HCT116 (cell line): ENCODE measurements at regions not wholly inside any gene's neighbourhood (a gene's known extent, or its start where the extent isn't known, plus 50 kb on each side); places are given as distances from the start of the nearest gene placed in this dataset.

Source experiments
- ATAC-seq: fragments of 200-7000 bp; cut with Tn5 transposase; 2 replicates; pipeline ENCODE4 v1.9.1; 2020; ENCODE audit warnings: mild to moderate bottlenecking, moderate library complexity
- BruUV-seq: library from RNA; stranded (reverse); fragments of 400-500 nt; replicated peaks from 2 replicates; lab custom pipeline; 2021; lab: Mats Ljungman, UMichigan
- CTCF ChIA-PET: fragments of 300-600 bp; sonication (Branson Sonifier 250); formaldehyde crosslinking; loops from one replicate; lab custom pipeline; 2021; ENCODE audit warnings: antibody characterized with exemption; lab: Charles Lee
- POLR2A ChIA-PET: fragments of 300-600, 350-600 bp; sonication (Branson Sonifier 250); formaldehyde crosslinking; loops from one replicate; lab custom pipeline; 2021; ENCODE audit warnings: antibody characterized with exemption; lab: Charles Lee
- RAD21 ChIA-PET, 2 experiments: fragments of 300-600 bp; sonication (Branson Sonifier 250); formaldehyde crosslinking; loops; one replicate each; lab custom pipeline; 2023; ENCODE audit warnings: low total read pairs in 2 of 2; ENCODE audit not compliant: uncharacterized antibody in 2 of 2, unreplicated experiment in 2 of 2, low non-redundant PET in 1 of 2; lab: Charles Lee
- DNase-seq: peaks from one replicate; pipeline ENCODE4 v3.0.0-alpha.2; 2010; ENCODE audit warnings: low read depth, low spot score
- H2AFZ ChIP-seq: fragments of 200-600 bp; shearing (Covaris generic), sonication (generic); 2 replicates; pipeline ENCODE4 v1.6.1; 2017; ENCODE audit warnings: low read depth, mixed run types, mixed read lengths, antibody characterized with exemption, low read length; ENCODE audit not compliant: poor library complexity, severe bottlenecking
- H3K27ac ChIP-seq: 2 replicates; pipeline ENCODE4 v1.5.1; 2012; ENCODE audit warnings: low read depth, low read length
- H3K27me3 ChIP-seq: fragments of 200-600 bp; sonication (generic); 2 replicates; pipeline ENCODE4 v1.6.1; 2016; ENCODE audit warnings: mixed run types, low read length, mixed read lengths; ENCODE audit not compliant: insufficient read depth
- H3K36me3 ChIP-seq, 2 experiments: fragments of 200-500 bp in 1 of 2; fragments of 200-600 bp in 1 of 2; sonication (Bioruptor generic) in 1 of 2; sonication (generic) in 1 of 2; 2 replicates each; pipeline versions ENCODE4 v1.5.1 to v1.6.1; 2014 to 2016; ENCODE audit warnings: low read length in 2 of 2, inconsistent platforms in 1 of 2, mixed read lengths in 1 of 2, mixed run types in 1 of 2; ENCODE audit not compliant: insufficient read depth in 2 of 2, control insufficient read depth in 1 of 2
- H3K4me1 ChIP-seq, 2 experiments: fragments of 200-600 bp in 1 of 2; sonication (generic) in 1 of 2; 2 replicates each; pipeline versions ENCODE4 v1.5.1 to v1.6.1; 2012 to 2017; ENCODE audit warnings: low read length in 2 of 2, inconsistent platforms in 1 of 2, mild to moderate bottlenecking in 1 of 2, mixed read lengths in 1 of 2, mixed run types in 1 of 2, moderate library complexity in 1 of 2; ENCODE audit not compliant: insufficient read depth in 2 of 2, control insufficient read depth in 1 of 2
- H3K4me2 ChIP-seq: fragments of 200-600 bp; sonication (generic); 2 replicates; pipeline ENCODE4 v1.6.1; 2017; ENCODE audit warnings: mixed run types, low read length, mixed read lengths
- H3K4me3 ChIP-seq, 2 experiments: fragments of 200-600 bp in 1 of 2; sonication (generic) in 1 of 2; replicated peaks in 1 of 2; 2 replicates each; pipeline ENCODE4 v1.5.1; 2011 to 2016; ENCODE audit warnings: low read length in 2 of 2, control low read depth in 1 of 2, low read depth in 1 of 2, mild to moderate bottlenecking in 1 of 2, mixed read lengths in 1 of 2, mixed run types in 1 of 2
- H3K79me2 ChIP-seq: fragments of 200-600 bp; sonication (generic); 2 replicates; pipeline ENCODE4 v1.6.1; 2017; ENCODE audit warnings: mild to moderate bottlenecking, mixed run types, low read length, moderate library complexity, mixed read lengths; ENCODE audit not compliant: insufficient read depth
- H3K9ac ChIP-seq: fragments of 200-600 bp; sonication (generic); 2 replicates; pipeline ENCODE4 v1.6.1; 2016; ENCODE audit warnings: low read length, mixed read lengths
- H3K9me2 ChIP-seq: fragments of 200-600 bp; sonication (generic), shearing (Covaris generic); 2 replicates; pipeline ENCODE4 v1.6.1; 2017; ENCODE audit warnings: mixed run types, mild to moderate bottlenecking, moderate library complexity; ENCODE audit not compliant: insufficient read depth
- H3K9me3 ChIP-seq, 2 experiments: fragments of 200-500 bp in 1 of 2; fragments of 200-600 bp in 1 of 2; sonication (Bioruptor generic) in 1 of 2; sonication (generic) in 1 of 2; 2 replicates each; pipeline ENCODE4 v1.6.1; 2014 to 2017; ENCODE audit warnings: low read length in 2 of 2, mixed read lengths in 2 of 2, inconsistent platforms in 1 of 2, low read depth in 1 of 2, mild to moderate bottlenecking in 1 of 2, mixed run types in 1 of 2, moderate library complexity in 1 of 2; ENCODE audit not compliant: control insufficient read depth in 1 of 2, insufficient read depth in 1 of 2
- H4K20me1 ChIP-seq: fragments of 200-600 bp; sonication (generic), shearing (Covaris generic); 2 replicates; pipeline ENCODE4 v1.6.1; 2017; ENCODE audit warnings: mixed run types, mild to moderate bottlenecking, moderate library complexity; ENCODE audit not compliant: insufficient read depth
- CBX3 ChIP-seq: IDR thresholded peaks from 2 replicates; pipeline ENCODE4 v1.6.1; 2012; ENCODE audit warnings: low read depth
- CEBPB ChIP-seq: IDR thresholded peaks from 2 replicates; pipeline ENCODE4 v1.6.1; 2012; ENCODE audit warnings: low read depth
- CTCF ChIP-seq, 3 experiments: fragments of 200-600 bp in 1 of 3; sonication (generic) in 1 of 3; IDR thresholded peaks in 2 of 3; conservative IDR thresholded peaks in 1 of 3; 2 replicates each; pipeline ENCODE4 v1.5.1; 2012 to 2017; ENCODE audit warnings: low read depth in 2 of 3, low read length in 2 of 3, antibody characterized with exemption in 1 of 3, borderline replicate concordance in 1 of 3, control low read depth in 1 of 3, mild to moderate bottlenecking in 1 of 3, mixed read lengths in 1 of 3, mixed run types in 1 of 3, moderate library complexity in 1 of 3; ENCODE audit not compliant: insufficient read depth in 1 of 3
- EGR1 ChIP-seq: IDR thresholded peaks from 2 replicates; pipeline ENCODE4 v1.6.1; 2012; ENCODE audit warnings: low read depth
- EZH2 ChIP-seq: fragments of 200-600 bp; sonication (generic); IDR thresholded peaks from 2 replicates; pipeline ENCODE4 v1.6.1; 2017; ENCODE audit warnings: antibody characterized with exemption, mixed run types
- EZH2phosphoT487 ChIP-seq: fragments of 200-600 bp; IDR thresholded peaks from 2 replicates; pipeline ENCODE4 v1.6.1; 2018; ENCODE audit warnings: antibody characterized with exemption, borderline replicate concordance
- FOSL1 ChIP-seq: IDR thresholded peaks from 2 replicates; pipeline ENCODE4 v1.6.1; 2012; ENCODE audit warnings: low read depth
- JUND ChIP-seq: IDR thresholded peaks from 2 replicates; pipeline ENCODE4 v1.6.1; 2012
- MAX ChIP-seq: IDR thresholded peaks from 2 replicates; pipeline ENCODE4 v1.6.1; 2012
- POLR2A ChIP-seq: IDR thresholded peaks from 2 replicates; pipeline ENCODE4 v1.7.0; 2011; ENCODE audit warnings: borderline replicate concordance; ENCODE audit not compliant: insufficient read depth, insufficient read length; ENCODE audit errors: extremely low read depth
- POLR2AphosphoS5 ChIP-seq: IDR thresholded peaks from 2 replicates; pipeline ENCODE4 v1.6.1; 2011; ENCODE audit warnings: mild to moderate bottlenecking, low read depth, low read length, moderate library complexity
- RAD21 ChIP-seq: IDR thresholded peaks from 2 replicates; pipeline ENCODE4 v1.6.1; 2012; ENCODE audit warnings: low read depth, mild to moderate bottlenecking
- REST ChIP-seq: IDR thresholded peaks from 2 replicates; pipeline ENCODE4 v1.6.1; 2012; ENCODE audit warnings: low read depth
- SIN3A ChIP-seq: IDR thresholded peaks from 2 replicates; pipeline ENCODE4 v1.6.1; 2012; ENCODE audit warnings: low read depth
- SP1 ChIP-seq: IDR thresholded peaks from 2 replicates; pipeline ENCODE4 v1.6.1; 2012; ENCODE audit warnings: low read depth
- SRF ChIP-seq: IDR thresholded peaks from 2 replicates; pipeline ENCODE4 v1.6.1; 2012; ENCODE audit warnings: low read depth
- ZNF274 ChIP-seq: fragments of 200-500 bp; sonication (Bioruptor generic); IDR thresholded peaks from 2 replicates; pipeline ENCODE4 v1.6.1; 2014; ENCODE audit warnings: mild to moderate bottlenecking, low read depth, low read length, inconsistent platforms
- intact Hi-C: fragments of 100-400 bp; cut with micrococcal nuclease; formaldehyde crosslinking; loops from 2 replicates; pipeline ENCODE4 v1.10.0; 2022
- TF ChIP-seq, protein P1 (sequence below): IDR thresholded peaks from 2 replicates; pipeline ENCODE4 v1.6.1; 2012

DNA sequence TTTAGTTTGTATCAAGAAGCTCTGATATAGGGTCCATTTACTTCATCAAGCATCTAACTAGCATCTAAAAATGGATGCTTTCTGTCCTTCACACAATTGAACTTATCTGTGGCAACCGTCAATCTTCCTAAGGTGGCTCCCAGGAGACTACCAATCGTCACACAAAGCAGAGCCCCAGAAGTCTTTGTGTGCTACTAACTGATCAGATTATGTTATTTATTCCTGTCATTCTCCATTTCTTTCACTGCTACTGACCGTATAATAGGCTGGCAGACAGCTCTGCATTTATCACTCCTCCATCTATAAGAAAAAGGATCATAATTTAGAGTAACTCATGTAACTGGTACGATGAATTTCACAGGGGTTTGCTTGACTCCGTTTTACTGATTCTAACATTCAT is 585.0 kb upstream of the NXPH2 start:
- intact Hi-C loops: no loop called here
- RAD21 ChIA-PET: no interaction called here

More for the DNA sequence above, 585.0 kb upstream of the NXPH2 start:
- Histone ChIP-seq H3K9ac (no peak overlapping the region), H3K4me2 (no peak overlapping the region), H3K27ac (no peak overlapping the region), H3K9me3 (no peaks in the 10 kb centered on the region), H3K79me2 (no peaks in the 10 kb centered on the region), H2AFZ (no peak overlapping the region), H3K4me1 (no peaks in the 10 kb centered on the region), H3K27me3 (no peaks in the 10 kb centered on the region), H4K20me1 (no peaks in the 10 kb centered on the region), H3K9me2 (no peaks in the 10 kb centered on the region), H3K36me3 (no peaks in the 10 kb centered on the region)
- no peak for ATAC-seq
- no TSS peak for BruUV-seq
- POLR2A ChIA-PET: no interaction called here
- no peak for DNase-seq
- TF ChIP-seq CBX3: no peak
- TF ChIP-seq EZH2phosphoT487: no peak
- no peak for TF ChIP-seq RAD21
- no peak for TF ChIP-seq POLR2A
- no peak for TF ChIP-seq CTCF (IDR thresholded peaks at IDR 0.05 in 2 of 3, conservative IDR thresholded peaks at IDR 0.05 in 1 of 3; ENCODE audit: borderline replicate concordance in 1 of 3, insufficient read depth in 1 of 3, low read depth in 2 of 3, low read length in 2 of 3)
- TF ChIP-seq EZH2: no peak
- no peak for TF ChIP-seq SP1
- no peak for TF ChIP-seq SIN3A
- no peak for TF ChIP-seq REST
- TF ChIP-seq MAX: no peak
- no peak for TF ChIP-seq POLR2AphosphoS5
- TF ChIP-seq, protein P1, sequence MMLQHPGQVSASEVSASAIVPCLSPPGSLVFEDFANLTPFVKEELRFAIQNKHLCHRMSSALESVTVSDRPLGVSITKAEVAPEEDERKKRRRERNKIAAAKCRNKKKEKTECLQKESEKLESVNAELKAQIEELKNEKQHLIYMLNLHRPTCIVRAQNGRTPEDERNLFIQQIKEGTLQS: no peak
- no peak for TF ChIP-seq CEBPB
- no peak for TF ChIP-seq ZNF274
- TF ChIP-seq JUND: no peak
- no peak for TF ChIP-seq EGR1
- TF ChIP-seq FOSL1: no peak
- no peak for TF ChIP-seq SRF
- TF ChIP-seq, all 23 proteins: peak for 0
- H3K4me3 ChIP-seq: no peak overlapping the region
- CTCF ChIA-PET: no interaction called here
